ENCODE measurements at regions not wholly inside any gene's neighbourhood (a gene's known extent, or its start where the extent isn't known, plus 50 kb on each side); places are given as distances from the start of the nearest gene placed in this dataset.

- Histone ChIP-seq H3K4me2 (ENCODE audit: insufficient read depth, low read length) (no peak overlapping the region), H3K9me3 (ENCODE audit: low read depth, low read length) (no peaks in the 10 kb centered on the region), H3K79me2 (ENCODE audit: insufficient read depth, low read length) (no peaks in the 10 kb centered on the region), H4K20me1 (ENCODE audit: insufficient read depth, low read length) (no peaks in the 10 kb centered on the region), H3K27ac (ENCODE audit: low read depth, low read length) (no peak overlapping the region), H2AFZ (ENCODE audit: low read length) (no peak overlapping the region), H3K4me3 (ENCODE audit: insufficient read depth, low read length) (no peak overlapping the region), H3K4me1 (ENCODE audit: insufficient read depth, low read length) (no peaks in the 10 kb centered on the region), H3K27me3 (ENCODE audit: insufficient read depth, low read length) (no peaks in the 10 kb centered on the region), H3K36me3 (ENCODE audit: insufficient read depth, low read length) (no peaks in the 10 kb centered on the region)
- no peak for TF ChIP-seq CTCF (IDR thresholded peaks at IDR 0.05; ENCODE audit: extremely low read depth, low read depth, low read length)
- no peak for DNase-seq (ENCODE audit: insufficient read length, low spot score, missing footprints)
Observed at GRCh38 chrX:19272452-19272851, 71.3 kb upstream of the PDHA1 start.

- no peaks in the 10 kb centered on the region for H3K36me3 ChIP-seq (ENCODE audit: insufficient read depth, low read length)
- no peak overlapping the region for H2AFZ ChIP-seq (ENCODE audit: low read length)
- no peaks in the 10 kb centered on the region for H3K4me1 ChIP-seq (ENCODE audit: insufficient read depth, low read length)
- H3K27ac ChIP-seq (ENCODE audit: low read depth, low read length), result no peak overlapping the region
- no peak for TF ChIP-seq CTCF (IDR thresholded peaks at IDR 0.05; ENCODE audit: extremely low read depth, low read depth, low read length)
- H4K20me1 ChIP-seq (ENCODE audit: insufficient read depth, low read length), result no peaks in the 10 kb centered on the region
- no peaks in the 10 kb centered on the region for H3K9me3 ChIP-seq (ENCODE audit: low read depth, low read length)
- no peak for DNase-seq (ENCODE audit: insufficient read length, low spot score, missing footprints)
- H3K79me2 ChIP-seq (ENCODE audit: insufficient read depth, low read length), result no peaks in the 10 kb centered on the region
- H3K27me3 ChIP-seq (ENCODE audit: insufficient read depth, low read length), result no peaks in the 10 kb centered on the region
- no peak overlapping the region for H3K4me2 ChIP-seq (ENCODE audit: insufficient read depth, low read length)
- no peak overlapping the region for H3K4me3 ChIP-seq (ENCODE audit: insufficient read depth, low read length)
Observed at GRCh38 chrX:19280636-19281035, 63.1 kb upstream of the PDHA1 start.

- Histone ChIP-seq H3K4me1 (ENCODE audit: insufficient read depth, low read length) (no peaks in the 10 kb centered on the region), H3K9me3 (ENCODE audit: low read depth, low read length) (no peaks in the 10 kb centered on the region), H3K79me2 (ENCODE audit: insufficient read depth, low read length) (no peaks in the 10 kb centered on the region), H3K4me3 (ENCODE audit: insufficient read depth, low read length) (no peak overlapping the region), H3K36me3 (ENCODE audit: insufficient read depth, low read length) (no peaks in the 10 kb centered on the region), H2AFZ (ENCODE audit: low read length) (no peak overlapping the region), H3K4me2 (ENCODE audit: insufficient read depth, low read length) (no peak overlapping the region), H3K27me3 (ENCODE audit: insufficient read depth, low read length) (no peaks in the 10 kb centered on the region), H3K27ac (ENCODE audit: low read depth, low read length) (no peak overlapping the region), H4K20me1 (ENCODE audit: insufficient read depth, low read length) (no peaks in the 10 kb centered on the region)
- no peak for DNase-seq (ENCODE audit: insufficient read length, low spot score, missing footprints)
- no peak for TF ChIP-seq CTCF (IDR thresholded peaks at IDR 0.05; ENCODE audit: extremely low read depth, low read depth, low read length)
Observed at GRCh38 chrX:19281256-19281655, 62.5 kb upstream of the PDHA1 start.

GRCh38 chrX:19283597-19284339 is 60.0 kb upstream of the PDHA1 start:
- Histone ChIP-seq H3K27me3 (ENCODE audit: insufficient read depth, low read length) (no peaks in the 10 kb centered on the region), H3K4me1 (ENCODE audit: insufficient read depth, low read length) (no peaks in the 10 kb centered on the region), H4K20me1 (ENCODE audit: insufficient read depth, low read length) (no peaks in the 10 kb centered on the region), H3K4me2 (ENCODE audit: insufficient read depth, low read length) (no peak overlapping the region), H3K9me3 (ENCODE audit: low read depth, low read length) (no peaks in the 10 kb centered on the region), H3K79me2 (ENCODE audit: insufficient read depth, low read length) (no peaks in the 10 kb centered on the region), H3K27ac (ENCODE audit: low read depth, low read length) (no peak overlapping the region), H3K4me3 (ENCODE audit: insufficient read depth, low read length) (no peak overlapping the region), H2AFZ (ENCODE audit: low read length) (no peak overlapping the region), H3K36me3 (ENCODE audit: insufficient read depth, low read length) (no peaks in the 10 kb centered on the region)
- no peak for TF ChIP-seq CTCF (IDR thresholded peaks at IDR 0.05; ENCODE audit: extremely low read depth, low read depth, low read length)
- DNase-seq (ENCODE audit: insufficient read length, low spot score, missing footprints), result peak; percentile 18

Measured in osteoblast (primary cell).